H9 (cell line): ENCODE measurements at regions not wholly inside any gene's neighbourhood (a gene's known extent, or its start where the extent isn't known, plus 50 kb on each side); places are given as distances from the start of the nearest gene placed in this dataset.

ENCODE experiments used
- DNase-seq: peaks from one replicate; pipeline ENCODE4 v3.0.0-alpha.2; 2017
- H2AFZ ChIP-seq: one replicate; pipeline ENCODE4 v1.6.1; 2013; ENCODE audit warnings: mild to moderate bottlenecking, low read length, control low read depth, moderate library complexity
- H2AK5ac ChIP-seq: 2 replicates; pipeline ENCODE4 v1.6.1; 2013; ENCODE audit warnings: low read length, control low read depth, mixed read lengths; ENCODE audit not compliant: insufficient read length
- H2BK120ac ChIP-seq: one replicate; pipeline ENCODE4 v1.6.1; 2013; ENCODE audit warnings: low read depth, mild to moderate bottlenecking, low read length, control low read depth, inconsistent platforms; ENCODE audit not compliant: poor library complexity, severe bottlenecking
- H2BK12ac ChIP-seq: 2 replicates; pipeline ENCODE4 v1.6.1; 2013; ENCODE audit warnings: low read length, control low read depth, mixed read lengths, low read depth; ENCODE audit not compliant: insufficient read length
- H2BK15ac ChIP-seq: 2 replicates; pipeline ENCODE4 v1.6.1; 2013; ENCODE audit warnings: low read depth, low read length, control low read depth
- H2BK20ac ChIP-seq: one replicate; pipeline ENCODE4 v1.6.1; 2013; ENCODE audit warnings: low read depth, mild to moderate bottlenecking, low read length, control low read depth, inconsistent platforms; ENCODE audit not compliant: poor library complexity, severe bottlenecking
- H2BK5ac ChIP-seq: 2 replicates; pipeline ENCODE4 v1.6.1; 2013; ENCODE audit warnings: low read length, control low read depth, mixed read lengths; ENCODE audit not compliant: insufficient read length
- H3K14ac ChIP-seq: 2 replicates; pipeline ENCODE4 v1.6.1; 2013; ENCODE audit warnings: low read length, control low read depth; ENCODE audit not compliant: insufficient read depth
- H3K18ac ChIP-seq: 2 replicates; pipeline ENCODE4 v1.6.1; 2013; ENCODE audit warnings: low read depth, mild to moderate bottlenecking, mixed read lengths, low read length, control low read depth; ENCODE audit not compliant: insufficient read length
- H3K23ac ChIP-seq: 2 replicates; pipeline ENCODE4 v1.6.1; 2013; ENCODE audit warnings: low read length, control low read depth, mixed read lengths, low read depth; ENCODE audit not compliant: insufficient read length
- H3K23me2 ChIP-seq: 2 replicates; pipeline ENCODE4 v1.6.1; 2013; ENCODE audit warnings: low read depth, mild to moderate bottlenecking, mixed read lengths, low read length, control low read depth; ENCODE audit not compliant: insufficient read length, poor library complexity, severe bottlenecking
- H3K27ac ChIP-seq: 2 replicates; pipeline ENCODE4 v1.5.1; 2013; ENCODE audit warnings: low read length, control low read depth, mixed read lengths, low read depth; ENCODE audit not compliant: insufficient read length
- H3K27me3 ChIP-seq: 2 replicates; pipeline ENCODE4 v1.6.1; 2013; ENCODE audit warnings: low read length, control low read depth, inconsistent platforms; ENCODE audit not compliant: insufficient read depth
- H3K4ac ChIP-seq: 2 replicates; pipeline ENCODE4 v1.6.1; 2013; ENCODE audit warnings: low read depth, mild to moderate bottlenecking, control low read depth, inconsistent platforms, low read length, moderate library complexity
- H3K4me1 ChIP-seq: 2 replicates; pipeline ENCODE4 v1.6.1; 2013; ENCODE audit warnings: low read length, control low read depth, inconsistent platforms; ENCODE audit not compliant: insufficient read depth
- H3K4me2 ChIP-seq: 2 replicates; pipeline ENCODE4 v1.6.1; 2013; ENCODE audit warnings: low read length, control low read depth, mixed read lengths; ENCODE audit not compliant: insufficient read length, insufficient read depth
- H3K56ac ChIP-seq: 2 replicates; pipeline ENCODE4 v1.6.1; 2013; ENCODE audit warnings: low read depth, mild to moderate bottlenecking, mixed read lengths, low read length, control low read depth; ENCODE audit not compliant: insufficient read length
- H3K79me1 ChIP-seq: 2 replicates; pipeline ENCODE4 v1.6.1; 2013; ENCODE audit warnings: low read depth, mild to moderate bottlenecking, moderate library complexity, low read length, control low read depth, inconsistent platforms; ENCODE audit not compliant: insufficient read depth, poor library complexity, severe bottlenecking
- H3K79me2 ChIP-seq: 2 replicates; pipeline ENCODE4 v1.6.1; 2013; ENCODE audit warnings: low read length, control low read depth, inconsistent platforms; ENCODE audit not compliant: insufficient read depth
- H3K9ac ChIP-seq: 2 replicates; pipeline ENCODE4 v1.6.1; 2013; ENCODE audit warnings: low read length, control low read depth, mixed read lengths; ENCODE audit not compliant: insufficient read length; ENCODE audit errors: extremely low read depth
- H3K9me3 ChIP-seq: one replicate; pipeline ENCODE4 v1.6.1; 2013; ENCODE audit warnings: low read depth, low read length, inconsistent platforms; ENCODE audit not compliant: control insufficient read depth
- H3T11ph ChIP-seq: one replicate; pipeline ENCODE4 v1.6.1; 2013; ENCODE audit warnings: mild to moderate bottlenecking, low read length, control low read depth, inconsistent platforms
- H4K20me1 ChIP-seq: one replicate; pipeline ENCODE4 v1.6.1; 2013; ENCODE audit not compliant: control insufficient read depth, insufficient read length, insufficient read depth
- H4K5ac ChIP-seq: 2 replicates; pipeline ENCODE4 v1.6.1; 2013; ENCODE audit warnings: low read depth, mild to moderate bottlenecking, mixed read lengths, low read length, control low read depth; ENCODE audit not compliant: insufficient read length
- H4K8ac ChIP-seq: replicated peaks from 2 replicates; pipeline ENCODE4 v1.6.1; 2013; ENCODE audit warnings: low read length, control low read depth, mixed read lengths, low read depth; ENCODE audit not compliant: insufficient read length
- H4K91ac ChIP-seq: 2 replicates; pipeline ENCODE4 v1.6.1; 2013; ENCODE audit warnings: low read depth, mild to moderate bottlenecking, moderate library complexity, mixed read lengths, low read length, control low read depth; ENCODE audit not compliant: insufficient read length
- H3K27ac Mint-ChIP-seq, 3 experiments: 2 replicates in 2 of 3; 3 replicates in 1 of 3; pipeline ENCODE4 v1.8.0; 2020 to 2021; ENCODE audit warnings: mixed read lengths in 3 of 3, mild to moderate bottlenecking in 1 of 3, moderate library complexity in 1 of 3
- H3K27me3 Mint-ChIP-seq: 2 replicates; pipeline ENCODE4 v1.8.0; 2021; ENCODE audit warnings: low read depth, mild to moderate bottlenecking, moderate library complexity, mixed read lengths
- H3K36me3 Mint-ChIP-seq, 3 experiments: 2 replicates in 2 of 3; 3 replicates in 1 of 3; pipeline ENCODE4 v1.8.0; 2020 to 2021; ENCODE audit warnings: low read depth in 3 of 3, mixed read lengths in 3 of 3; ENCODE audit not compliant: insufficient read depth in 1 of 3
- H3K4me1 Mint-ChIP-seq, 2 experiments: 2 replicates each; pipeline ENCODE4 v1.8.0; 2020; ENCODE audit warnings: mixed read lengths in 2 of 2
- H3K4me3 Mint-ChIP-seq, 2 experiments: 2 replicates in 1 of 2; 3 replicates in 1 of 2; pipeline ENCODE4 v1.8.0; 2020 to 2021; ENCODE audit warnings: mild to moderate bottlenecking in 2 of 2, mixed read lengths in 2 of 2, moderate library complexity in 1 of 2
- H3K9me3 Mint-ChIP-seq, 2 experiments: 2 replicates in 1 of 2; 3 replicates in 1 of 2; pipeline ENCODE4 v1.8.0; 2020; ENCODE audit warnings: mild to moderate bottlenecking in 2 of 2, mixed read lengths in 2 of 2, moderate library complexity in 1 of 2
- WGBS: extraction: QIAGEN DNeasy Blood & Tissue Kit; methylation state at CpG from one replicate; pipeline ENCODE4 v1.1.7; 2013; ENCODE audit warnings: missing lambda C conversion rate, low lambda C conversion rate, mixed read lengths; ENCODE audit not compliant: insufficient read length; ENCODE audit errors: extremely low coverage; 5-methylcytosine and 5-hydroxymethylcytosine counted together
- TF ChIP-seq, protein P1 (sequence below): fragments of 200-600 bp; sonication (generic); conservative IDR thresholded peaks from 3 replicates; pipeline ENCODE4 v1.8.0; 2021; ENCODE audit warnings: antibody characterized with exemption, mild to moderate bottlenecking

DNA sequence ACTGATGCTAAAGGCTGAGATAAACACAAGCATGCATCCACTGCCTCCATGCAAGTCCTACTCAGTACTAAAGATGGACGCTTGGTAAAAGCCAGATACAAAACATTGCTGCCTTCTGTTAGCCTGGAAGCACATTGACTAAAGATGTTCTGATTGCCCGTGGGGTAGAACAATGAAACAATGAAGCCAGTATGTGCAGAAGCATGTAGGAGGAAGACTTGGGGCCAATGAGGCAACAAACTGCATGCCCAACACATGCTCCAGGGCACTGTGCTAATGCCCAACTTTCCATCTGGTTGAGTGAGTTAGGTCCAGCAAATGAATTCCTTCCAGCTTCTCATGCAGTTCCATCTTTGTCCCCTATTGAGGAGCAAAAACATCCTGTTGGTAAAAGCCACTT is 1245.5 kb downstream of the GATA3 start:
- peaks cover 4% of the 10 kb centered on the region for H3K4me1 ChIP-seq
- no peaks in the 10 kb centered on the region for H3K27me3 ChIP-seq
- no peak overlapping the region for H3K4me2 ChIP-seq
- H3K4me1 Mint-ChIP-seq, result no peaks in the 10 kb centered on the region
- TF ChIP-seq, protein P1, sequence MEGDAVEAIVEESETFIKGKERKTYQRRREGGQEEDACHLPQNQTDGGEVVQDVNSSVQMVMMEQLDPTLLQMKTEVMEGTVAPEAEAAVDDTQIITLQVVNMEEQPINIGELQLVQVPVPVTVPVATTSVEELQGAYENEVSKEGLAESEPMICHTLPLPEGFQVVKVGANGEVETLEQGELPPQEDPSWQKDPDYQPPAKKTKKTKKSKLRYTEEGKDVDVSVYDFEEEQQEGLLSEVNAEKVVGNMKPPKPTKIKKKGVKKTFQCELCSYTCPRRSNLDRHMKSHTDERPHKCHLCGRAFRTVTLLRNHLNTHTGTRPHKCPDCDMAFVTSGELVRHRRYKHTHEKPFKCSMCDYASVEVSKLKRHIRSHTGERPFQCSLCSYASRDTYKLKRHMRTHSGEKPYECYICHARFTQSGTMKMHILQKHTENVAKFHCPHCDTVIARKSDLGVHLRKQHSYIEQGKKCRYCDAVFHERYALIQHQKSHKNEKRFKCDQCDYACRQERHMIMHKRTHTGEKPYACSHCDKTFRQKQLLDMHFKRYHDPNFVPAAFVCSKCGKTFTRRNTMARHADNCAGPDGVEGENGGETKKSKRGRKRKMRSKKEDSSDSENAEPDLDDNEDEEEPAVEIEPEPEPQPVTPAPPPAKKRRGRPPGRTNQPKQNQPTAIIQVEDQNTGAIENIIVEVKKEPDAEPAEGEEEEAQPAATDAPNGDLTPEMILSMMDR, result no peak
- no peak overlapping the region for H3K56ac ChIP-seq
- H3K27ac Mint-ChIP-seq, result no peak overlapping the region
- no peak overlapping the region for H3K14ac ChIP-seq
- no peak overlapping the region for H2AK5ac ChIP-seq
- H2AFZ ChIP-seq, result no peak overlapping the region
- H4K8ac ChIP-seq, result no peak overlapping the region
- no peak overlapping the region for H3K4ac ChIP-seq
- H3K27ac ChIP-seq, result no peak overlapping the region
- no peak for DNase-seq
- no peak overlapping the region for H2BK120ac ChIP-seq
- no peak overlapping the region for H3K9ac ChIP-seq
- no peak overlapping the region for H2BK5ac ChIP-seq
- no peak overlapping the region for H3K23ac ChIP-seq
- H3K18ac ChIP-seq, result no peak overlapping the region
- no peak overlapping the region for H2BK12ac ChIP-seq
- H3K79me1 ChIP-seq, result no peaks in the 10 kb centered on the region
- no peaks in the 10 kb centered on the region for H3K23me2 ChIP-seq
- H3T11ph ChIP-seq, result no peak overlapping the region
- no peak overlapping the region for H2BK15ac ChIP-seq
- no peak overlapping the region for H4K91ac ChIP-seq
- H3K4me3 Mint-ChIP-seq, result no peak overlapping the region
- no peak overlapping the region for H4K5ac ChIP-seq
- H3K27me3 Mint-ChIP-seq, result no peaks in the 10 kb centered on the region; the same call in 1 of the 2 replicates
- H3K79me2 ChIP-seq, result no peaks in the 10 kb centered on the region
- H3K9me3 ChIP-seq, result no peaks in the 10 kb centered on the region
- no CpG with 5 or more reads among the region's 2 CpGs for WGBS
- no peaks in the 10 kb centered on the region for H3K9me3 Mint-ChIP-seq
- no peak overlapping the region for H2BK20ac ChIP-seq
- no peaks in the 10 kb centered on the region for H3K36me3 Mint-ChIP-seq
- no peaks in the 10 kb centered on the region for H4K20me1 ChIP-seq
